ENCODE measurements at regions not wholly inside any gene's neighbourhood (a gene's known extent, or its start where the extent isn't known, plus 50 kb on each side); places are given as distances from the start of the nearest gene placed in this dataset.

DNA sequence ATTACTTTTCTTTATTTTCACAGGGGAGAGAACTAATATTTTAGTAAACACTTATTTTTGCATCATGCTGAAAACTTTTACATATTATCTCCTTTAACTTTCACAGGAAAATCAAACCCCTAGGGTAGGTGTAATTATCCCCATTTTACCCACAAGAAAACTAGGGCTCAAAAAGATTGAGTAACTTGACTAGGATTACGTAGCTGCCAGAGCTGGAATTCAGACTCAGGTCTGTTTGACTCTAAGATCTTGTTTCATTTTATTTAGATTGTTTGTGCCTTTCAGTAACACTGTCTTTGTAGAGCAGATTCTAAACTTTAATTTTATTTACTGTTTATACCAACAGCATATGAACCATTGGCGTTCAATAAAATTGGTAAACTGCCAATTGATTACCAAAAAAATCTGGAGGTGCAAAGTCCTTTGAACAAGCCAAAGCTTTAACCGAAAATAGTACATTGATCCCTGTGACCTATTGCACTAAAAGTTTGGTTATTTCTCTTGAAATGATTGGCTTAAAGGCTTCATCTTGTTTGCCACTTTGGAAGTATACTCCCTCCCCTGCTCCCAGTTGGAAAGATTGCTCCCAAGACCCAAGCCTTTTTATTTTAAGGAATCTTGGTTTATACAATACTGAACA lies 71.0 kb upstream of the WDR26 start:
- DNase-seq: no peak

DNA sequence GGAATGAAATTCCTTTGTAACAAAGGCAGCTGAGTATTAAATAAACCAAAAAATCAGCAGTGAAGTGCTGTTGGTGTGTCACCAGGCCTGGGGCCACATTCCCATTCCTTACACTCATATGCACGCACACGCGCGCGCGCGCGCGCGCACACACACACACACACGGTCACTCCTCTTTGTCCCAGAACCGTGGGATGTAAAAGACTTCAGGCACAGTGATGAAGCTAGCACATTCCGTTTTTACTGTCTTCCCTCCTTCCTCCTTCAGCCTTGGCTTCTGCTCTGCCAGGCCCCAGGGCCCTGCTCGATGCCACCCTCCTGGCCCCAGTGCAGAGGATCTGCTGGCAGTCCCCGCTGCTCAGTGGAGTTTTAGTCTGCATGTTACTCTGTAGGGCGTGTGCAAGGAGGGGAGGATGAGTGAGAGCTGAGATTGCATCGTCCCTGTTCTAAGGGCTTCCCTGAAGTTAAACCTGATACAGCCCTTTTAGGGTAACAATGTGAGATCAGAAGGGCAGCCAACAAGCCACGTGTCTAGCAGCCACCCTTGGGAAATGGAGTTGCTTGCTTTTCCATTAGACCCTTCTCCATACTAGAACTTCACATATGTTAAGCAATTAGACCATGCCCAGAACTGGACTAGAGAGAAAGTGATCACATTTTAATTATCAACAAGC lies 71.7 kb upstream of the WDR26 start:
- DNase-seq: no peak

DNA sequence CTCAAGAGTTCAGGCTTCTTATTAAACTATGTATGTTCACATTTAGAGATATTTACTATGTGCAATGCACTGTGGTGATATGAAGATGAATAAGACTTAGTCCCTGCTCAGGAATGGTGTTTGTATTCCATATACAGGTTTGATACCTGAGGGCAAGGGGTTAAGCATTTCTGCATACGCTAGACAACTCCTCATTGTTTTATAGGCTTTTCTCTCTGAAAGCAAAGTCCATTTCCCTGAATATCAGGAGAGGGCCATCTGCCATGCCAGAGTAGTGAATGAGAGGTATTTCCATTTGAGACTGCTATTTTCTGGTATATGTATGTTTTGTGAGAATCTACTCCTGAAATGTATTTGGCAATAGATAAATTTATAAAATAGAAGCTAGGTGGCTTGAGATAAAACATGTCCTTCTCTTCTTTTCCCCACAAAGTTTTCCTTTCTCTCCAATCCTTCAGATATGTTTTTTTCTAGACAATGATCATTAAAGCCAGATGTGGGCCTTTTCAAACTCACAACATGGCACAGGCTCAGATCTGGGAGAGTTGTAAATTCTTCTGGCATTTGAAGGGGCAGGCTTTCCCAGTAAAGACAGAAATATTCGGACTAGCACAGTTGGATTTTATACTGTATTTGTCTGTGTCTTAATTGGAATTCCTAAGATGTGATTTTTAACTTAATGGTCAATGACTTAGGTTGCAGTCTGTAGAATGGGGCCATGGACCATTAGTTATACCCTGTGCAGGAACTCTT lies 73.3 kb upstream of the WDR26 start:
- no peak for DNase-seq

DNA sequence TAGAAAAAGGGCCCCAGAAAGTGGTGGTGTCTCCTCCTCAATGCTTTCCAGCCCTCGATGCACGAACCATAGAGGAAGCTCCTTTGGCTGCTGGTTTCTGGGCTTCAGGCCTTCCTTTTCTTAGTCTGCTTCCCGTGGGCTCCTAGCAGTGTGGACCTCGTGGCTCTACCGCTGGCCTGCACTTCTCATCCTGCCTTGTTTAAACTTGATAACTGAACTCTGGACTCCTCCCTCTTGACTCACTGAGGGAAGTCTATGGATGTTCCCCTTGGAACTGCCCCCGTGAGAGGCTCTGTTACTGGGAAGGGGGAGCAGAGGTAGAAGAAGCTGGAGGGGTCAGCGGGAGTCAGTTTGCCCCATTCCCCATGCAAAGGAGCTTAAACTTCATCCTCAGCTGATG lies 75.3 kb upstream of the WDR26 start:
- DNase-seq: no peak

DNA sequence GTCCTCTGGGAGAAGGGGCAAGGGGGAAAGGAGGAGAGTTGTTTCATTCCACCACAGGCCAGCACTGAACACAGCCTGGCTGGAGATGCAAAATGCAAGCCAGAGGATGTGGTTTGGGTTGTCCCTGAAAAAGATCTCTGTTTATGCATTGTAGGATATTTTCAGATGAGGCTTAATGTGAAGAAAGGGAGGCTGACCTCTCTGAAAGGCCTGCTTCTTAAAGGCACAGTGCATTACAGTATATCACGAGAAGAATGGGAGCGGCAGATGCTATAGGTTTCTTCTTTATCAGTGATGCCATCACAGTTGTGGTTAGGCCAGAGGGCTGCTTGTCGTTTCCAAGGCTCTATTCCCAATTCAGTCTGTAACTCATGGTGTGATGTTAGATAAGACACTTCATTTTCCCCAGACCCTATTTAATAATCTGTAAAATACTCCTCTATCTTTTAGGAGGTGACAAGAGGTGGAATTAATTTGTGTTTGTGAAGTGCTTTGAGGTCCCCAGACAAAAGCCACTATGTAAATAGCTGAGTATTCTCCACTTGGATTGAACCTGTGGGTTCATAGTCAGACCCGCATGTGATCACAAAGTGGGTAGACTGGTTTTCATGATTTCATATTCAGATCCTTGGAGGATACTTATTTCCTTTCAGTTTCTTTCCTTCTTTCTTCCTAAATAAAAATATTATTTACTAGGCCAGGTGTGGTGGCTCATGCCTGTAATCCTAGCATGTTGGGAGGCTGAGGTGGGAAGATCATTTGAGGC lies 76.5 kb upstream of the WDR26 start:
- no peak for DNase-seq

DNA sequence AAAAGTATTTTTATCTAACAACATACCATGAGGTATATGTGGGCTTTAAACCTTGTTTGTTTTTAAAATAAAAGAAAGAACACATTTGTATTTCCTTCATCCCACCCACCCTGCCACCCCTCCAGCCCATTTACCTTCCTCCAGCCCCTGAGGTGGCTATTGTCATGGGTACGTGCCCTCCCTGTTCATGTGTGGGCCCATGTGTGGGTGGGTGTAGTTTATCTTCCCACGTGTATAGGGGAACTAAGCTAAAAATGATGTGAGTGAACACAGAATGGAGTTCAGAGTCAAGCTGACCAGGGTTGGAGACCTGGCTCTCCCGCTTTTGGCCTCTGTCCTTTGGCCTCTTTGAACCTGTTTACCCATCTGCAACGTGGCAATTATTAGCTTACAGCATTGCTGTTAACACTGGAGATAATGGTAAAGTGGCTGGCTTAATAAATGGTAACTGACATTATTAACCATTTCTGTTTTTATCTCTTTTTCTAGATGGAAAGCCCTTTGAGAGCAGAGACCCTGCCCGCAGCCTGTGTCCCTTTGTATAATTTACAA lies 78.1 kb upstream of the WDR26 start:
- DNase-seq: no peak

DNA sequence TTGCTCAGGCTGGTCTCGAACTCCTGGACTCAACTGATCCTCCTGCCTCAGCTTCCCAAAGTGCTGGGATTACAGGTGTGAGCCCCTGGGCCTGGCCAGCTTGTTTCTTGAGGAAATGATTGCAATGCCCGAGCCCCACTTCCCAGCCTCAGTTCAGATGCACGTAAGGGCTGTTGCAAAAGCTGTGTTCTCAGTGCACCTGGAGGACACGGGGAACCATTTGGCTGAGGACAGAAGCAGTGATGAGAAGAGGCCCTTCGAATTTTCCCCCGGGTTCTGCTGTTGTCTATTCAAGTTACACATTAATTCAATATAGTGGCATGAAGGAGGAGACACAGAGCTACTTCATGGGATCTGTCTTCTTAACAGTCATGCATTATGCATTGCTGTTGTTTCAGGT lies 78.8 kb upstream of the WDR26 start:
- DNase-seq: no peak

DNA sequence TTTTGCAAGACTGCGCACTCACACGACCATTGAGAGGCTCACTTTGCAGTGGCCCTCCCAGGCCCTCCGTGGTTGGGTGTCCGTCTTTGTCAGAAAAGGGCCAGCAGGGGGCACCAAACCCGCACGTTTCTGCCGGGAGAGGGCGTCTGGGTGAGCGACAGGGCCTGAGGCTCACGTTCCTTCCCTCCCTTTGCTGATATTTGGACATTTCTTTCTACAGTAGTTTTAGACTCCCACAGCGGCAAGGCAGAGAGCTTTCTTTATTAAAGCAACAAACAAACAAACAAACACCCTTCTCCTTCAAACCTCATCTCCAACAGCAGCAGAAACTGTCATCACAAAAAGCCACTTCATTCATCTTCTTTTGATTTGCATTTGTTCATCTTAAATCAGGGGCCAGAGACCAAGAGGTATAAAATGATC lies 79.2 kb upstream of the WDR26 start:
- peak; percentile 71 for DNase-seq

DNA sequence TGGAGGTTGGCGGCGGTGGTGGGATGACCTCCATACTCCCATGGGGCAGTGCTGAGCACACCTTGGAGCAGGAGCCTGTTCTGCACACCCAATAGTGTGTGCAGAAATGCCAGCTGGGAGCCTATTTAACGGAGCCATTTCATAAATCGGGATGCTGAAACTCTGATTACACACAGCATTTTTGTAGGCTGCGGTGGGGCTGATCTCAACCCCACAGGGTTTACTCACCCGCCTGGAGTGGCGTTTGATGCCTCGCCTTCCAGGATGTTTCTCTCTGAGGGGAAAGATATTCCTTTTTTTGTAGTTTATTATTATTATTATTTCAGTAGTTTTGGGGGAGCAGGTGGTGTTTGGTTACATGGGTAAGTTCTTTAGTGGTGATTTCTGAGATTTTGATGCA lies 82.6 kb upstream of the WDR26 start:
- DNase-seq: no peak

DNA sequence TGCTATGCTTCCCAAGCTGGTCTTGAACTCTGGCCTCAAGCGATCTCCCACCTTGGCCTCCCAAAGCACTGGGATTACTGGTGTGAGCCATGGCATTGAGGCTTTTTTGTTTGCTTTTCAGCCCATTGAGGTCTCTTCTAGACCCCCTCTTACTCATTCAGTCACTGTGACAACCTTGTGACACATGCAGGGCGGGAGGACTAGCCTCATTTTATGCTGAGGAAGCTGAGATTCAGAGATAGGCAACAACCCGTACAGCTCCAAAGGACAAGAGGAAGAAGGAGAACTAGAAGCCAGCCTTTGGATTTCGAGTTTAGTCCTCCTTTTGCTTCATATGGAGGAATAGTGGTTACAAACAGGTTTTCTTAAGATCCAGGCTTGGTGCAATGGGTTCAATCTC lies 83.9 kb upstream of the WDR26 start:
- DNase-seq: no peak

DNA sequence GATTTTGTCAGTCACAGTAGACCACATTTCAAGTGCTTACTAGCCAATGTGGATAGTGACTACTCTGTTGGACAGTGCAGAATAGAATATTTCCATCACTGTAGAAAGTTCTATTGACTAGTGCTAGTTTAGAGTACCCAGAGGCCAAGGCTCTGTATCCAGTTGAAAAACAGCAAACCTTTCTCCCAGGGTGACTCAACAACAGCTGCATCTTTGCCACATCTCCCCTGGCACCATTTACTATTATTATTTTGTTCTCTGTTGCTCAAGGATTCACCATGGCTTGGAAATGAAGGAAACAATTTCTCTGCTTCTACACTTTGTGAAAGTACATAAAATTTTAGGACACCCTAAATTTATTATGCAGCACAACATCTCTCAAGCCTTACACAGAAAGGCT lies 85.3 kb upstream of the WDR26 start:
- no peak for DNase-seq

DNA sequence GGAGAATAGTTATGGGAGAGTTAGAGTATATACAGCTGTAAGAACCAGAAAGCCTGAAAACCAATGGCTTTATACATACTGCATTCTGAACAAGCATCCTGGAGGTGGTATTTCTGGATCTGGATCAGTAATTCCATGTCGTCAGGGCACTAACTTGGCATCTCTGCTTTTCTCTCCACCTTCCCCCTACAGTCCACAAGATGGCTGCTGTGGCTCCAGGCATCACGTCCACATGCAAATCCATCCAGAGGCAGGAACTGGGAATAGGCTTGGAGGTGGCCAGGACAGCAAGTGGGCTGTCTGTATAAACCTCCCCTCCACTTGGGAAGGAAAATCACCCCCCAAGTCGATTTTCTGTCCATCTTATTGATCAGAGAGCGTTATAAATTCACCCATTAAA lies 86.2 kb upstream of the WDR26 start:
- no peak for DNase-seq

DNA sequence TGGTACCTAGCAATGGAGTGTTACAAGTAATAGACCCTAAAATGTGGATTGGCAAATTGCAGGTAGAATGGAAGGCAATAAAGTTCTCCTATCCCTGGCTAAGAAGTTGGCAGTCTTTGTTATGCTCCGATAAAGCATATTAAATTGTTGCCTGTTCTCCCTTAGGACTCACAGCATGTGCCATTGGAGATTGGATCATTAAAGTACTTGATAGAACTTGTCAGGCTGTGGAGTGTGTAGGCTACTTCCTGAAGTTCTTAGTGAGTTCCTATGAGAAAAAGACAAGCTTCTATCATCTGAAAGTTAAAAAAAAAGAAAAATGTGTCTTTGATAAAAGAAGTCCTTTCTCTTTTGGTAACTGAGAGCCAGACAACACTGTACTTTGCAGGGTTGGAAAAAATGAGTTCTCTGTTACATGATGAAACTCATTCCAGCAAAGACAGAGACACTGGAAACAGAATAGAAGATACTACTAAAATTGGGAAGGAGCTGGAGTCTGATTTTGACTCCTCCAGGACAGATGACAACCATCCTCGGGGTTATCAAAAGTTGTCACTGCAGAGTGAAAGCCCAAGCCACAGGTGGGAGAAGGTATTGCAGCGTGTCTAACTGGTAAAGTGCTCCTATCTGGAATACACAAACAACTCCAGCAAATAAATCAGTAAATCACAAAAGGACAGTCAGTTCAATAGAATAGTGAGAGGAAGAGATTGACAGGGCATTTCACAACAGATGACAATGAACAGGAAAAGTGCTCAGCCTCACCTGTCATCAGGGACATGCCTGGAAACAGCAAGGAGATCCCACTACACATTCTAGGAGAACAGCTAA lies 87.5 kb upstream of the WDR26 start:
- DNase-seq: no peak

DNA sequence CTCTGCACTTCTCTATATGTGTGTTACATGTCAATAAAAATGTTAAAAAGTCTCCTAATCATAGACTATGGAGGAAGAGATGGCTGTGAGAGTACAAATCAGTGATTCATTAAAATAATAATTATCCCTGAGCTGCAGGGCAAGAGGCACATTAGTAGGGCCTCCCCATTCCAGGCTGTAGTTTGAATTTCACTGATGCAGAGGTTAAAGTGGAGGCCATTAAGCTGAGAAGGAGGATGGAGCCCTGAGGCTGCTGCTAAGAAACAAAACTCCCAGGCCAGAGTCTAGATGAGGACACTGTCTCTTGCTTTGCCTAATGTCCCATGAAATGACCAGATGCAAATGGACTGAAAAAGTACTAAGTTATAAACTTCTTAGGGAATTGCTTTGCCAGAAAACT lies 89.1 kb upstream of the WDR26 start:
- no peak for DNase-seq

DNA sequence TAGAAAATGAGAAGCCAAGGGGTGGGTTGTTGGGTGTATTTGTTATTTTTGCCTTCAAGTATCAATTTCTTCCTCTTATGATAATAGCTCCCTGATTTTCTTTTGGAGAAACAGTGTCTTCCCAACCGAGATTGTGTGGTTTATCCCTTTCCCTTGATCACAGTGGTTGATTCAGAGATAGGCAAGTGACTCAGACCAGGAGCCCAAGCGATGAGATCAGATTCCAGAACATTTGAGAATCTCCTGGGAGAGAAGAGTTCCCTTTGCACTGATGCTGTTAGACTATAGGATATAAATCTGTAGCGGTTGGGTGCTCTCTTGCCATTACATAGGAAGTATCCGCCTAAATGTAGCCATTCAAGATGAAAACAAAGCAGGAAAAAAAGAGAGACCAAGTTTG lies 90.1 kb upstream of the WDR26 start:
- no peak for DNase-seq

DNA sequence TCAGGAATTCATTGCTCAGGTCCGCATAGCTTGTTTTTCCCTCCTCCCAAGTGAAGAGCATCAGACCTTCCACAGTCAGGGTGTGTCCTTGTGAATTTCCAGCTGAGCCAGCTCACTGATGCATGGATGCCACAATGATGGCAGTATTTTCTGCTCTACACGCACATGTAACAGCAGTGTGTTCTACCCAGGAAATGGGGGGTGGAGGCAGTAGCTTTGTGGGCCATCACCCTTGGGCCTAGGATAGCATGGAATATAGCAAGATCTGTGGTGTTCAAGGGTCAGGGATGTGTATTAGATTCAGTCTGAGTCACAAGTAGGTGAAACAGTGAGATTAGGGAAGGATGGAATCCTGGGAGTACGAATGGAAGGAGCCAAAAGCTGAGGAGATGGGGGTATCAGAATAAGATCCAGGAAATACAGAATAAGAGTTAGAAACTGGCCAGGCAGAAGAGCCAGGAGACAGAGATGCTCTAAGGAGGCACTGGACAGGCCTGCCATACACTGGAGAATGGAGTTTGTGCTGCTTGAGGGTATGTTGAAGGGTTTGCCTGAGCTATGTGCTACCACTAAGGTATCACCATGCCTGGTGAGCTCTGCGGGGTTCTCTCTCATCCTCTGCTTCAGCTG lies 90.6 kb upstream of the CNIH3 start:
- DNase-seq: no peak

DNA sequence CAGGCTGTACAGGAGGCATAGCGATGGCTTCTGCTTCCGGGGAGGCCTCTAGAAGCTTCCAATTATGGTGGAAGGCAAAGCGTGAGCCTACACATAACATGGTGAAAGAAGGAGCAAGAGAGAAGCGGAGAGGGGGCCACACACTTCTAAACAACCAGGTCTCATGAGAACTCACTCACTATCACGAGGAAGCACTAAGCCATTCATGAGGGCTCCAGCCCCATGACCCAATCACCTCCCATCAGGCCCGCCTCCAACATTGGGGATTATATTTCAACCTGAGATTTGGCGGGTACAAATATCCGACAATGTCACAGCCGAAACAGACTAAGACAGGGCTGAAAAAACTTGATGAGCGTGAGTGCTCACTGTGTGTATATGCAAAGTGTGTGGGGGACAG lies 89.3 kb upstream of the CNIH3 start:
- no peak for DNase-seq

DNA sequence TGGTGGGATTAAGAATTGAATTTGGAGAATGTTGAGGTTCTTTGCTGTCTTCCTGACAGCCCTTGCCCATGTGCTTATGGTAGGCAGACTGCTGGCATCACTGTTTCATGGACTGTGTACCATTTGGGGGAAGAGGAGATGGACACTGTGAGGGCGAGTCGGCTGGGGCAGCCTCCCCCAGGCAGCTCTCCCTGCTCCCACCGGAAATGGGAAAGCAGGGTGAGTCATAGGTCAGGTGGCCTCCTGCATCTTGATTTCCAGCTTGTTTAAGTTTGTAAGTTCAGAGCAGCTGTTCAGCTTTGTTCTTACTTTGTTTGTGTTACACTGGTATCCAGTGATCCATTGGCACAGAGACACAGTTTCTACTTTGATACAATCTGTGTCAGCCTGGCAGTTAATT lies 87.2 kb upstream of the CNIH3 start:
- DNase-seq: no peak

DNA sequence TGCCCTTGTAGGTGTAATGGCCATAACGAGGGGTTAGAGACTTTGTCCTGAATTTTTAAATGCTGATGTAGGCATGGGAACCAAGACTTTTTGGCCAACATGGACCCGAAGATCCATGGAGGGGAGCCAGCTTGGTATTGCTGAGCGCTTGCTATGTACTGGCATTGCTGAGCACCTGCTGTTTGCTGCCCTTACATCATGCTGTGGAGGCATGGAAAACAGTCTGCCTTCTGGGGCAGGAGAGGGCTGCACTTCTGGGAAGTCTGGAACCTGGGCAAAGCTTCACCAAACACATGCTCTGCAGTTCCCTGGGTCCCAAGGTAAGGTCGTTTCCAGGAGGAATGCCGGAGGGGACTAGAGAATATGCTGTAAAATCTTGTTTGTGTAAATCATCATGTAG lies 86.3 kb upstream of the CNIH3 start:
- no peak for DNase-seq

DNA sequence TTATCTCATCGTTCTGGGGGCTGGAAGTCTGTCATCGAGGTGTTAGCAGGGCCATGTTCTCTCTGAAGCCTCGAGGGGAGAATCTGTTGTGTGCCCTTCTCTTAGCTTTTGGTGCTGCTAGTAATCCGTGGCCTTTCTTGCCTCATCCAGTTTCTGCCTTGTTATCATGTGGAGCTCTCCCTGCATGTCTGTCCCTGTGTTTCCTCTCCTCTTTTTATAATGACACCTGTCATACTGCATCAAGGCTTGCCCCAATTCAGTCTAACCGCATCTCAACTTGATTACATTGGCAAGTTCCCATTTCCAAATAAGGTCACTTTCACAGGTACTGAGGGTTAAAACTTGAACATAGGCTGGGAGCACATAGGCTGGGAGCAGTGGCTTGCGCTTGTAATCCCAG lies 82.6 kb upstream of the CNIH3 start:
- no peak for DNase-seq

DNA sequence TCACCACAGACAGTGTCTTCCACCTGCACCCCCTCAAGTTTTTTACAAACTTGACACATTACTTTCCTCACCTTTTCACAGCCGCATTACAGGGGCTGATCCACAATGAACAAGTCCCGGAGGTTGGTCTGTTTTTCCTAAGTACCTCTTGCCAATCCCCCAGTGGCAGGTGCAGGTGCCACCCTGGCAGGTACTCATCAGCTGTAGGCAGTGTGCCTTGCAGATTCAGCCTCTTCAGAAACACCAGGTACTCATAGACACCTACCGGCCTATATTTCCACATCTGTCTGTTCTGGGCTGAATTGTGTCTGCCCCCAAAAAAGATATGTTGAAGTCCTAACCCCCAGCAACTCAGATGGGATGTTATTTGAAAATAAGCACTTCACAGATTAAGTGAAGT lies 81.4 kb upstream of the CNIH3 start:
- DNase-seq: no peak

DNA sequence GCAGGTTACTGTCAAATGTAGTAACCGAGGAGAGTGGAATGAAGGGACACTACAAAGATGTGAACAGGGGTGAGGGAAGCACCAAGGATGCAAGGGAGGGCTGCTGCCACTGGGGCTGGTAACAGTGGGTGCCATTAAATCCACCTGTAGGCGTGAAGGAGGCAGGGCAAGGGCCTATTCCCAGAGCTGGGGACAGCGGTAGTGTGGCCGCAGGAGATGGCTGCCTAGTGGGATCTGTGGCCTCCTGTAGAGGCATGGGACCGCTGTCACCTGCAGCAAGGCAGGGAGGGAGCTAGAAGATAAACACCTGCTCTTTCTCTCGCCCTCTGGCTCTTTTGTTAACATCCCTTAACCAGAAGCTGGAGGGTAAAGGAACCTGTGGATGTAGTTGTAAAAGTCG lies 80.5 kb upstream of the CNIH3 start:
- no peak for DNase-seq
